Mesendoderm (in vitro differentiated cells): ENCODE measurements at regions not wholly inside any gene's neighbourhood (a gene's known extent, or its start where the extent isn't known, plus 50 kb on each side); places are given as distances from the start of the nearest gene placed in this dataset.

ENCODE experiments used
- DNase-seq: peaks from one replicate; pipeline ENCODE4 v3.0.0; 2013
- H2AK5ac ChIP-seq: 2 replicates; pipeline ENCODE4 v1.6.1; 2013; ENCODE audit warnings: low read length, inconsistent platforms
- H2BK120ac ChIP-seq: 2 replicates; pipeline ENCODE4 v1.6.1; 2013; ENCODE audit warnings: low read depth, mild to moderate bottlenecking, low read length, moderate library complexity, mixed read lengths
- H2BK15ac ChIP-seq: replicated peaks from 2 replicates; pipeline ENCODE4 v1.6.1; 2013; ENCODE audit warnings: low read depth, mild to moderate bottlenecking, moderate library complexity
- H2BK5ac ChIP-seq: 2 replicates; pipeline ENCODE4 v1.6.1; 2013; ENCODE audit warnings: low read length, inconsistent platforms
- H3K18ac ChIP-seq: 2 replicates; pipeline ENCODE4 v1.6.1; 2013; ENCODE audit warnings: mild to moderate bottlenecking, low read length, mixed read lengths
- H3K23ac ChIP-seq: one replicate; pipeline ENCODE4 v1.6.1; 2013; ENCODE audit warnings: low read length
- H3K27ac ChIP-seq: 2 replicates; pipeline ENCODE4 v1.5.1; 2013; ENCODE audit warnings: low read depth, mild to moderate bottlenecking, inconsistent platforms, low read length, moderate library complexity
- H3K27me3 ChIP-seq: 2 replicates; pipeline ENCODE4 v1.6.1; 2013; ENCODE audit warnings: low read length, control low read depth, mild to moderate bottlenecking, inconsistent platforms; ENCODE audit not compliant: insufficient read depth, poor library complexity
- H3K36me3 ChIP-seq: 2 replicates; pipeline ENCODE4 v1.6.1; 2013; ENCODE audit warnings: low read length, inconsistent platforms; ENCODE audit not compliant: control insufficient read depth, insufficient read depth
- H3K4ac ChIP-seq: one replicate; pipeline ENCODE4 v1.6.1; 2013; ENCODE audit warnings: low read depth, mild to moderate bottlenecking, low read length, moderate library complexity
- H3K4me1 ChIP-seq: 2 replicates; pipeline ENCODE4 v1.6.1; 2013; ENCODE audit warnings: low read depth, low read length, inconsistent platforms; ENCODE audit not compliant: control insufficient read depth
- H3K4me2 ChIP-seq: 2 replicates; pipeline ENCODE4 v1.6.1; 2013; ENCODE audit warnings: low read length
- H3K4me3 ChIP-seq: 2 replicates; pipeline ENCODE4 v1.5.1; 2013; ENCODE audit warnings: mild to moderate bottlenecking, low read length
- H3K56ac ChIP-seq: one replicate; pipeline ENCODE4 v1.6.1; 2013; ENCODE audit warnings: low read length
- H3K79me1 ChIP-seq: 2 replicates; pipeline ENCODE4 v1.6.1; 2013; ENCODE audit warnings: low read length, inconsistent platforms
- H3K79me2 ChIP-seq: 2 replicates; pipeline ENCODE4 v1.6.1; 2013; ENCODE audit warnings: mild to moderate bottlenecking, low read length; ENCODE audit not compliant: control insufficient read depth, insufficient read depth
- H3K9ac ChIP-seq: 2 replicates; pipeline ENCODE4 v1.6.1; 2013; ENCODE audit warnings: low read length, inconsistent platforms
- H4K5ac ChIP-seq: one replicate; pipeline ENCODE4 v1.6.1; 2013; ENCODE audit warnings: low read length
- H4K8ac ChIP-seq: one replicate; pipeline ENCODE4 v1.6.1; 2013; ENCODE audit warnings: low read depth, mild to moderate bottlenecking, control low read depth, low read length, moderate library complexity
- WGBS: extraction: QIAGEN DNeasy Blood & Tissue Kit; methylation state at CpG from one replicate; pipeline ENCODE4 v1.1.7; 2013; ENCODE audit warnings: low lambda C conversion rate, missing lambda C conversion rate; ENCODE audit not compliant: insufficient coverage; ENCODE audit errors: extremely low coverage; 5-methylcytosine and 5-hydroxymethylcytosine counted together

- Histone ChIP-seq H4K8ac (no peak overlapping the region), H4K5ac (no peak overlapping the region), H3K36me3 (no peaks in the 10 kb centered on the region), H3K4me2 (no peak overlapping the region), H2BK15ac (no peak overlapping the region), H3K79me2 (no peaks in the 10 kb centered on the region), H3K27ac (no peak overlapping the region), H3K4ac (no peak overlapping the region), H3K27me3 (no peaks in the 10 kb centered on the region), H3K4me3 (no peak overlapping the region), H2BK5ac (no peak overlapping the region), H2AK5ac (no peak overlapping the region), H3K4me1 (no peaks in the 10 kb centered on the region), H3K56ac (no peak overlapping the region), H2BK120ac (no peak overlapping the region), H3K18ac (no peak overlapping the region), H3K9ac (no peak overlapping the region), H3K79me1 (no peaks in the 10 kb centered on the region), H3K23ac (no peak overlapping the region)
- DNase-seq, result no peak
- WGBS, result no CpG with 5 or more reads among the region's 1 CpG
Measured at GRCh38 chr14:27566843-27567382, 969.1 kb upstream of the NOVA1 start.

GRCh38 chr14:27573018-27573417 lies 975.2 kb upstream of the NOVA1 start:
- no peak for DNase-seq
- Histone ChIP-seq H2BK5ac (no peak overlapping the region), H4K5ac (no peak overlapping the region), H4K8ac (no peak overlapping the region), H3K4me2 (no peak overlapping the region), H3K4me1 (no peaks in the 10 kb centered on the region), H3K18ac (no peak overlapping the region), H2AK5ac (no peak overlapping the region), H3K4ac (no peak overlapping the region), H3K4me3 (no peak overlapping the region), H3K9ac (no peak overlapping the region), H3K79me2 (no peaks in the 10 kb centered on the region), H3K23ac (no peak overlapping the region), H2BK120ac (no peak overlapping the region), H3K36me3 (no peaks in the 10 kb centered on the region), H3K79me1 (no peaks in the 10 kb centered on the region), H3K27me3 (no peaks in the 10 kb centered on the region), H3K27ac (no peak overlapping the region), H3K56ac (no peak overlapping the region), H2BK15ac (no peak overlapping the region)
- WGBS, result no CpG with 5 or more reads among the region's 2 CpGs

- no peak overlapping the region for H3K4me3 ChIP-seq
- DNase-seq, result peak; percentile 16
- no peaks in the 10 kb centered on the region for H3K36me3 ChIP-seq
- H3K4me2 ChIP-seq, result no peak overlapping the region
- H2BK5ac ChIP-seq, result no peak overlapping the region
- H2AK5ac ChIP-seq, result no peak overlapping the region
- no peak overlapping the region for H3K27ac ChIP-seq
- H3K4ac ChIP-seq, result no peak overlapping the region
- H3K27me3 ChIP-seq, result no peaks in the 10 kb centered on the region
- no peaks in the 10 kb centered on the region for H3K4me1 ChIP-seq
- H3K23ac ChIP-seq, result no peak overlapping the region
- no peak overlapping the region for H2BK15ac ChIP-seq
- no peaks in the 10 kb centered on the region for H3K79me1 ChIP-seq
- no peak overlapping the region for H3K9ac ChIP-seq
- no peak overlapping the region for H3K56ac ChIP-seq
- H4K5ac ChIP-seq, result no peak overlapping the region
- H4K8ac ChIP-seq, result no peak overlapping the region
- no peak overlapping the region for H2BK120ac ChIP-seq
- WGBS, result no CpG with 5 or more reads among the region's 3 CpGs
- no peaks in the 10 kb centered on the region for H3K79me2 ChIP-seq
- no peak overlapping the region for H3K18ac ChIP-seq
Measured at GRCh38 chr14:27587103-27587502, 989.3 kb upstream of the NOVA1 start.

GRCh38 chr14:27605282-27605681 lies 1007.4 kb upstream of the NOVA1 start:
- Histone ChIP-seq H4K5ac (no peak overlapping the region), H3K79me1 (no peaks in the 10 kb centered on the region), H3K79me2 (no peaks in the 10 kb centered on the region), H3K4me3 (no peak overlapping the region), H3K4me2 (no peak overlapping the region), H2BK5ac (no peak overlapping the region), H3K4me1 (no peaks in the 10 kb centered on the region), H2BK15ac (no peak overlapping the region), H3K27ac (no peak overlapping the region), H3K27me3 (no peaks in the 10 kb centered on the region), H4K8ac (no peak overlapping the region), H3K23ac (no peak overlapping the region), H3K18ac (no peak overlapping the region), H3K4ac (no peak overlapping the region), H3K56ac (no peak overlapping the region), H3K9ac (no peak overlapping the region), H3K36me3 (no peaks in the 10 kb centered on the region), H2BK120ac (no peak overlapping the region), H2AK5ac (no peak overlapping the region)
- peak; percentile 45 for DNase-seq
- no CpG with 5 or more reads among the region's 3 CpGs for WGBS

GRCh38 chr14:27608377-27608776 lies 1010.5 kb upstream of the NOVA1 start:
- H2AK5ac ChIP-seq, result no peak overlapping the region
- no peak overlapping the region for H3K4me3 ChIP-seq
- H3K79me1 ChIP-seq, result no peaks in the 10 kb centered on the region
- H3K79me2 ChIP-seq, result no peaks in the 10 kb centered on the region
- H3K36me3 ChIP-seq, result no peaks in the 10 kb centered on the region
- H3K56ac ChIP-seq, result no peak overlapping the region
- no peaks in the 10 kb centered on the region for H3K4me1 ChIP-seq
- peak; percentile 19 for DNase-seq
- H3K23ac ChIP-seq, result no peak overlapping the region
- H3K4me2 ChIP-seq, result no peak overlapping the region
- no peak overlapping the region for H2BK5ac ChIP-seq
- H3K27me3 ChIP-seq, result no peaks in the 10 kb centered on the region
- no peak overlapping the region for H3K4ac ChIP-seq
- no peak overlapping the region for H3K27ac ChIP-seq
- no peak overlapping the region for H3K9ac ChIP-seq
- H2BK15ac ChIP-seq, result no peak overlapping the region
- no peak overlapping the region for H4K8ac ChIP-seq
- H3K18ac ChIP-seq, result no peak overlapping the region
- H4K5ac ChIP-seq, result no peak overlapping the region
- WGBS, result no CpG with 5 or more reads among the region's 3 CpGs
- H2BK120ac ChIP-seq, result no peak overlapping the region

GRCh38 chr14:27612121-27612520 lies 1014.3 kb upstream of the NOVA1 start:
- H2BK5ac ChIP-seq, result no peak overlapping the region
- no peak overlapping the region for H2BK15ac ChIP-seq
- no peaks in the 10 kb centered on the region for H3K4me1 ChIP-seq
- H3K79me2 ChIP-seq, result no peaks in the 10 kb centered on the region
- no peak overlapping the region for H3K9ac ChIP-seq
- H3K18ac ChIP-seq, result no peak overlapping the region
- no CpG with 5 or more reads among the region's 6 CpGs for WGBS
- no peak overlapping the region for H3K4ac ChIP-seq
- H3K27ac ChIP-seq, result no peak overlapping the region
- H3K4me2 ChIP-seq, result no peak overlapping the region
- no peak overlapping the region for H3K4me3 ChIP-seq
- no peaks in the 10 kb centered on the region for H3K36me3 ChIP-seq
- no peak for DNase-seq
- no peaks in the 10 kb centered on the region for H3K27me3 ChIP-seq
- no peak overlapping the region for H4K5ac ChIP-seq
- no peak overlapping the region for H4K8ac ChIP-seq
- no peak overlapping the region for H3K56ac ChIP-seq
- H2AK5ac ChIP-seq, result no peak overlapping the region
- H3K79me1 ChIP-seq, result no peaks in the 10 kb centered on the region
- H3K23ac ChIP-seq, result no peak overlapping the region
- no peak overlapping the region for H2BK120ac ChIP-seq
